ENCODE measurements at regions not wholly inside any gene's neighbourhood (a gene's known extent, or its start where the extent isn't known, plus 50 kb on each side); places are given as distances from the start of the nearest gene placed in this dataset.

DNA sequence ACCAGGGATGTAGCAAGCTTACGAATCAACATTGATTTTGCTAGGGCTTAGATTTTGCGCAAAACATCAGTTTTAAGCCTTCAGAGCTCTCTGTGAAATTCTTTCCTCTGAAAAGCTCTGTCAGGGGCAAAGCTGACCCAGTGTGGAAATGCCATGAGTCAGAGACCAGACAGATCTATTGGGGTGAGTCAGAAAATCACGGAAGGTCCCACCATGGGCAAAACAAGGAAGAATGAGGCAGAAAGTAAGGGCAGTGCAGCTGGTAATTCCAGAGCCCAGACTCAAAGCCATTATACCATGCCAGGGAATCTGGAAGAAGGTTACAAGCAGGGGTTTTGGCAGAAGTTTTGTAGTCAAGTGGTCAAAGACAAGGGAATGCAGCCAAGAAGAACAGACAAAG is 256.6 kb upstream of the CTAGE1 start:
- Mint-ChIP-seq H3K36me3 (no peaks in the 10 kb centered on the region), H3K9me3 (no peaks in the 10 kb centered on the region), H3K27ac (no peak overlapping the region), H3K4me3 (no peak overlapping the region), H3K4me1 (ENCODE audit: low read depth in 2 of 2) (no peaks in the 10 kb centered on the region), H3K27me3 (peaks cover 24 to 58% of the 10 kb centered on the region in 2 donors)
- ATAC-seq = no peak
- DNase-seq (ENCODE audit: low spot score) = no peak

DNA sequence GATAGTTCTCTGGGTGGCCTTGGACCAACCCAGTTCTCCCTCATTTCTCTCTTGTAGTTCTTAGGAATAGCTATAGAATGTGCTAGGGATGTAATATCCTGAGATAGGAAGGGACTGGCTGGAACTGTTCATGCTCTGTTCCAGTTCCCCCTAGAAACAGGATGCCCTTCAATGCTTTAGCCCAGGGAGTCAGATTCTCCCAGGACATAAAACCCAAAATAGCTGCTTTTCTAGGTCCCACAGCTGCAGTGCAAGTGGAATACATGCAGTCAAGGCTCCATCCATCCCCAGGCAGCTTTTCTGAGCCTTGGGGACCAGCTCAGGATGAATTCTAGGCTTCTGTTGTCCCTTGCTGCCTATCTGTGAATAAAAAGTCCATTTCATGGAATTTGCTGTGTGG is 257.3 kb upstream of the CTAGE1 start:
- DNase-seq (ENCODE audit: low spot score) = no peak
- H3K4me3 Mint-ChIP-seq = no peak overlapping the region
- H3K4me1 Mint-ChIP-seq (ENCODE audit: low read depth in 2 of 2) = no peaks in the 10 kb centered on the region
- no peak for ATAC-seq
- H3K27ac Mint-ChIP-seq = no peak overlapping the region
- H3K36me3 Mint-ChIP-seq = no peaks in the 10 kb centered on the region
- H3K27me3 Mint-ChIP-seq = peaks cover 25 to 61% of the 10 kb centered on the region in 2 donors
- no peaks in the 10 kb centered on the region for H3K9me3 Mint-ChIP-seq

DNA sequence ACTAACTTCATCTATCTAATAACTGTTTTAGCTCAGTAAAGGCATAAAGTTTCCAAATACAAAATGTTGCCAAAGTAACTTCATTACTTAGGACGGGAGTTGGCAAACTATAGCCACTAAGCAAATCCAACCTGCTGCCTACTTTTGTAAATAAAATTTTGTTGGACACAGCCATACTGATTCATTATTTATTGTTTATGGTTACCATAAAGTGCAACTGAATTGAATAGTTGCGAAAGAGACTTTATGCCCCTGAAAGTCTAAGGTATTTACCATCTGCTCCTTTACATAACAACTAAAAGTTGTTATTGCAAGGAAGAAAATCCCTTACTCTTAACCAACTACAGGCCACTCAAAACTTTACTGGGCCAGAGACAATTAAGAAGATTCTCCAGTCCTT is 256.7 kb upstream of the RBBP8 start:
- no peak overlapping the region for H3K4me3 Mint-ChIP-seq
- H3K4me1 Mint-ChIP-seq (ENCODE audit: low read depth in 2 of 2) = no peaks in the 10 kb centered on the region
- DNase-seq (ENCODE audit: low spot score) = no peak

DNA sequence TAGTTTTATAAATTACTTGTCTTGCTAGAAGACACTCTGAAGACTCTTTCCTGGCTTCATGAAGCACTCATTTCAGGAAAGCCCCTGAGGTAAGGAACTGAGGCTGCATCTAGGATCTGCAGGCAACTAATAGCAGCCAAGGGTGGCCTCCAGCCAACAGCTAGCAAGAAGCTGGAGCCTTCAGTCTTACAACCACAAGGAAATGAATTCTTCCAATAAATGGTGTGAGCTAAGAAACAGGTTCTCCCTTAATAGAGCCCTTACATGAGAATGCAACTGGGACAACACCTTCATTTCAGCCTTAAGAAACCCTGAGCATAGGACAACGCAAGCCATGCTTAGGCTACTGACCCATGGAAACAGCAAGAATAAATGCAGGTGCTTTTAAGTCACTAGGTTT is 254.6 kb upstream of the RBBP8 start:
- H3K27me3 Mint-ChIP-seq = peaks cover 30 to 71% of the 10 kb centered on the region in 2 donors
- ATAC-seq = no peak
- H3K36me3 Mint-ChIP-seq = no peaks in the 10 kb centered on the region
- no peaks in the 10 kb centered on the region for H3K4me1 Mint-ChIP-seq (ENCODE audit: low read depth in 2 of 2)
- no peaks in the 10 kb centered on the region for H3K9me3 Mint-ChIP-seq
- no peak overlapping the region for H3K27ac Mint-ChIP-seq
- no peak overlapping the region for H3K4me3 Mint-ChIP-seq
- no peak for DNase-seq (ENCODE audit: low spot score)

More for the DNA sequence above, 256.7 kb upstream of the RBBP8 start:
- H3K36me3 Mint-ChIP-seq = no peaks in the 10 kb centered on the region
- H3K9me3 Mint-ChIP-seq = no peaks in the 10 kb centered on the region
- no peak for ATAC-seq
- H3K27ac Mint-ChIP-seq = no peak overlapping the region
- peaks cover 27 to 69% of the 10 kb centered on the region in 2 donors for H3K27me3 Mint-ChIP-seq

DNA sequence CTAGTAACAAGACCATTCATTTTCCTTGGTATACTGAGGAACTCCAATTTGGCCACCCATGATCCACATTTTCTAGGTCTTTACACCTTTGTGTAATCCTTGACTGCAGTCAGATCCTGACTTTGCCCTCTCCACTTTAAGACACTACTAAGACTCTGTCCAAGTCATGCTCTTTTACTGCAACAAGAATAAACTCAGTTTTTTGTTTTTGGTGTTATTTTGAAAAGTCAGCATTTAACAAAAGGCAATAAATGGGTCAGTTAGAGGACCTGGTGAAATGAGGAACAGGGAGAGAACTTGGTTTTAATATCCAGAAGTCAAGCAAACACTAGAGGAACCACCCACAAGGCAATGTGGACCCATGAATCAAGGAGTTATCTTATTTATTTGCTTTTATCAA is 252.2 kb upstream of the RBBP8 start:
- no peaks in the 10 kb centered on the region for H3K4me1 Mint-ChIP-seq (ENCODE audit: low read depth in 2 of 2)
- no peak overlapping the region for H3K4me3 Mint-ChIP-seq
- no peaks in the 10 kb centered on the region for H3K9me3 Mint-ChIP-seq
- no peak for ATAC-seq
- H3K27ac Mint-ChIP-seq = no peak overlapping the region
- no peak for DNase-seq (ENCODE audit: low spot score)
- no peaks in the 10 kb centered on the region for H3K36me3 Mint-ChIP-seq
- H3K27me3 Mint-ChIP-seq = peaks cover 24 to 62% of the 10 kb centered on the region in 2 donors

DNA sequence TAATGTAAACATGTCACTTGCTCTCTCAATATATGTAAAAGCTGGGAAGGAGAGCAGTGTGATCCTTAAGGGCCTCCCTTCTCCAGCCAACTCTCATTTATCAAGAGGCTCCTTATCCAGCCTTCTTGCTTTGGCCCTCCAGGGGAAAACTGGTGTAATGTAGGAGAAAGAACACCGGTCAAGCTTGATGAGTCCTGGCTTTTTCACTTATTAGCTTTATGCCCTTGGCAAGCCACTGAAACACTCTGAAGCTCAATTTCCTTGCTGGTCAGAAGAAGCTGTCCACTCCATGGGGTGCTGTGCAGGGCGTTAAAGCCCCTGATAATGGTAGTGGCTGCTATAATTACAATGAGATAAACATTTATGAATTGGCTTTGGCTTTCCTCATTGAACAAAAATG is 251.2 kb upstream of the RBBP8 start:
- ATAC-seq = no peak
- DNase-seq (ENCODE audit: low spot score) = no peak
- H3K27ac Mint-ChIP-seq = no peak overlapping the region
- no peaks in the 10 kb centered on the region for H3K36me3 Mint-ChIP-seq
- H3K27me3 Mint-ChIP-seq = peaks cover 22 to 55% of the 10 kb centered on the region in 2 donors
- H3K9me3 Mint-ChIP-seq = no peaks in the 10 kb centered on the region
- H3K4me1 Mint-ChIP-seq (ENCODE audit: low read depth in 2 of 2) = no peaks in the 10 kb centered on the region
- no peak overlapping the region for H3K4me3 Mint-ChIP-seq

DNA sequence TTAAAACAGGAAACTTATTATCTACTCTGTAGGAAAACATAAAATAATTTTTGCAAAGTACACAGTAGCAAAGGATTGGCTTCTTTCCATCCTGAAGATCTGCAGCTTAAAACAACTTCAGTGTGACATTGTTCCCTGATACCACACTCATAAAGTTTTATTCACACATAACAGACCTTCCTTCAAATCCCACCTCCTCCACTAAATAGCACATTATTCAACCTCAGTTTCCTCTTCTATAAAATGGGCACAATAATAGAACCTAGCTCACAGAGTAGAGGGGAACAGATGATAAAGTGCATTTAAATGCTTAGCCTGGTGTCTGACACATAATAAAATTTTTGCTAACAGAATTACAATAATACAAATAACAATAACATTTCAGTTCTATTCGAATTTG is 250.4 kb upstream of the RBBP8 start:
- Mint-ChIP-seq H3K36me3 (no peaks in the 10 kb centered on the region), H3K27ac (no peak overlapping the region), H3K27me3 (peaks cover 17 to 47% of the 10 kb centered on the region in 2 donors), H3K4me3 (no peak overlapping the region), H3K4me1 (ENCODE audit: low read depth in 2 of 2) (no peaks in the 10 kb centered on the region), H3K9me3 (no peaks in the 10 kb centered on the region)
- DNase-seq (ENCODE audit: low spot score) (no peak), ATAC-seq (no peak)

DNA sequence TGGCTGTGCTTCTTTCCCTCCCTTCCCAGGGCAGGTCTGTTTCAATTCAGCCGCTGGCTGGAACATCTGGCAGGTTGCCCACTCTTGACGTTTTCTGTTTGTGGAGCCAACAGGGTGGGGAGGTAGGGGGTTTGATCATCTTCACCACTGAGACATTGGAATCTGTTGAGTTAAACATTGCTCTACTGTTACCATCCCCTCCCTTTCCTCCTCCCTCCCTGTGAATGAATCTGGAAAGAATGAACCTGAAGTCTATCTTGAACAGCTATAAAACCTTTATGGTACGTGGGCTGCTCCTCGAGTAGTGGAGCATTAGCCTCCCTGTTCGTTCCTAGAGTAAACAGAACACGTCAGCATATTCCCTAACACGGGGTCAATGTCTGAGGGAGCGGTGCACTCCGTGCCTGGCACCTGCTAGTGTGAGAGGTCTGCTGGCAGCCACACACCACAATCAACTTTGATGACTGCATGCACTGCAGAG is 249.9 kb upstream of the RBBP8 start:
- no peak overlapping the region for H3K4me3 Mint-ChIP-seq
- H3K4me1 Mint-ChIP-seq (ENCODE audit: low read depth in 2 of 2) = no peaks in the 10 kb centered on the region
- ATAC-seq = no peak

DNA sequence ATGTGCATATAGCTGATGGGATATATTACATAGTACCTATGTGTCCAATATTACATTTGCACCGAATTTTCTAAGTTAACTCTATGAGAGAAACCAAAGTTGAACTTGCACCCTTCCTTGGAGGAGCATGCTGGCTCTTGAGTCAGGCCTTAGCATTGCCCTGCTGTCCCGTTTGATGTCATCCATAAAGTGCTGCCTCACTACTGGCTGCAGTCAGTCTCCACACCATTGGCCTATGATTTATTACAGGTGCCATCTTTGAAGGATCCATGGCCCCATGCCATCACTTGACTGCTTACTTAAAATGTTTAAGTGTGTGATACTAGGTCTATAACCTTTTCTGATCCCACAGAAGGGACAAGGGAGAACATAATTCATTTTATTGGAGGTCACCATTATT is 249.3 kb upstream of the RBBP8 start:
- Mint-ChIP-seq H3K9me3 (no peaks in the 10 kb centered on the region), H3K27ac (no peak overlapping the region), H3K4me1 (ENCODE audit: low read depth in 2 of 2) (no peaks in the 10 kb centered on the region), H3K36me3 (no peaks in the 10 kb centered on the region), H3K27me3 (peaks cover 17 to 41% of the 10 kb centered on the region in 2 donors), H3K4me3 (no peak overlapping the region)
- ATAC-seq (no peak), DNase-seq (ENCODE audit: low spot score) (no peak)

More for the DNA sequence above, 249.9 kb upstream of the RBBP8 start:
- DNase-seq (ENCODE audit: low spot score) = no peak
- Mint-ChIP-seq H3K9me3 (no peaks in the 10 kb centered on the region), H3K36me3 (no peaks in the 10 kb centered on the region), H3K27ac (no peak overlapping the region), H3K27me3 (peaks cover 17 to 47% of the 10 kb centered on the region in 2 donors)

DNA sequence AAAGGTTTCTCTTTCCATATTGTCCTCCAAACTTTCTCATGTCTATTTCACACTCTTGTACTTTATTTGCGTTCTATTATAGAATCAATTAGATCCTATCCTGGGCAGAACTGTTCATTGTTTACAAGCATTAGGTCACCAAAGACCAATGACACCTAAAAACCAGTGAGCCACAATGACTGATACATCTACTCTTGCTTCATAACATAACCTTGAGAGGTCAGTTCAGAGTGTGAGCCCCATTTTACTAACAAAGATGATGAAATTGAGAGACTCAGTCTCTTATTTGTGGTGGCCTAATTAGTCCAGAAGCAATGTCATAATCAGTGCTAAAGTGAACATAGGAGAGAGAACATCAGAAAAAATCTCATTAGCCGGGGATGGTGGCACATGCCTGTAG is 248.9 kb upstream of the RBBP8 start:
- DNase-seq (ENCODE audit: low spot score) (no peak), ATAC-seq (no peak)
- Mint-ChIP-seq H3K4me1 (ENCODE audit: low read depth in 2 of 2) (no peaks in the 10 kb centered on the region), H3K9me3 (no peaks in the 10 kb centered on the region), H3K4me3 (no peak overlapping the region), H3K36me3 (no peaks in the 10 kb centered on the region), H3K27ac (no peak overlapping the region), H3K27me3 (peaks cover 13 to 37% of the 10 kb centered on the region in 2 donors)

DNA sequence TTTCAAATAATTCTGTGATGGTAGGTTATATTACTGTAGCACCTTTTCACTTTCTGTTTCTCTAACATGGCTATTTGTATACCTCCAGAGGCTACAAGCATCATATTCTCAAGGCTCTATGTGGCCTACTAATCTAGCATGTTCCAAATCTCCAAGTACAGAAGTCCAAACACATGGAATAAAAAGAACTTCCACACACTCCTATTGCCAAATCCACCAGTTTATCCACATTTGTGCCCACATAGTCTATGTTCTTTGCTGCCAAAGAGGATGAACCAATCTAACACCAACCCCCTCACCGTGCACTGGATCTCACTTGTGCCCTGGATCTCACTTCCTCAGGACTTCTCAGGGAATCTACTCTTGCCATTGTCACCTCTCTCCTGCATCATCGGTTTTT is 247.3 kb upstream of the RBBP8 start:
- Mint-ChIP-seq H3K4me1 (ENCODE audit: low read depth in 2 of 2) (no peaks in the 10 kb centered on the region), H3K4me3 (no peak overlapping the region), H3K27ac (no peak overlapping the region), H3K27me3 (peaks cover 12 to 31% of the 10 kb centered on the region in 2 donors), H3K9me3 (no peaks in the 10 kb centered on the region), H3K36me3 (no peaks in the 10 kb centered on the region)
- ATAC-seq = no peak
- no peak for DNase-seq (ENCODE audit: low spot score)

DNA sequence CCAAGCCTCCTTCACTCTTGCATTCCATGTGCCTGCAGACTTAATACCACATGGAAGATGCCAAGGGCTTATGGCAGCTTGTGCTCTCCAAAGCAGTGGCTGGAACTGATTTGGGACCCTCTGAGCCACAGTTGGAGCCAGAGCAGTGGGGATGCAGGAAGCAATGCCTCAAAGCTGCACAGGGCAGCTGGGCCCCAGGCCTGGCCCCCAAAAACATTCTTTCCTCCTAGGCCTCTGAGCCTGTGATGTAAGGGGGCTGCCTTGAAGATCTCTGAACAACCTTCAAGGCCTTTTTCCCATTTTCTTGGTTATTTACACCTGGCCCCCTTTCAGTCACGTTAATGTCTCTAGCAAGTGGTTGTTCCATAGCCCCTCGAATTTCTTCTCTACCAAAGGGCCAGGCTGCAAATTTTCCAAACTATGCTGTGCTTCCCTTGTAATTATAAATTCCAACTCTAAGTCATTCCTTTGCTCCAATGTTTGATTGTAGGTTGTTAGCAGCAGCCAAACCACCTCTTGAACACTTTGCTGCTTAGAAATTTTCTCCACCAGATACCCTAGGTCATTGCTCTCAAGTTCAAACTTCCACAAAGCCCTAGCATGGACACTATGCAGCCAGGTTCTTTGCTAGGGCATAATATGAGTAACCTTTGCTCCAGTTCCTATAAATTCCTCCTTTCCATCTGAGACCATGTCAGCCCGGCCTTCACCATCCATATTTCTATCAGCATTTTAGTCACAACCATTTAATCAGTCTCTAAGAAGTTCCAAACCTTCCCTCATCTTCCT is 245.0 kb upstream of the RBBP8 start:
- Mint-ChIP-seq H3K27me3 (peaks cover 4 to 18% of the 10 kb centered on the region in 2 donors), H3K36me3 (no peaks in the 10 kb centered on the region), H3K4me3 (no peak overlapping the region), H3K9me3 (no peaks in the 10 kb centered on the region), H3K4me1 (ENCODE audit: low read depth in 2 of 2) (no peaks in the 10 kb centered on the region), H3K27ac (no peak overlapping the region)
- ATAC-seq (no peak), DNase-seq (ENCODE audit: low spot score) (no peak)

DNA sequence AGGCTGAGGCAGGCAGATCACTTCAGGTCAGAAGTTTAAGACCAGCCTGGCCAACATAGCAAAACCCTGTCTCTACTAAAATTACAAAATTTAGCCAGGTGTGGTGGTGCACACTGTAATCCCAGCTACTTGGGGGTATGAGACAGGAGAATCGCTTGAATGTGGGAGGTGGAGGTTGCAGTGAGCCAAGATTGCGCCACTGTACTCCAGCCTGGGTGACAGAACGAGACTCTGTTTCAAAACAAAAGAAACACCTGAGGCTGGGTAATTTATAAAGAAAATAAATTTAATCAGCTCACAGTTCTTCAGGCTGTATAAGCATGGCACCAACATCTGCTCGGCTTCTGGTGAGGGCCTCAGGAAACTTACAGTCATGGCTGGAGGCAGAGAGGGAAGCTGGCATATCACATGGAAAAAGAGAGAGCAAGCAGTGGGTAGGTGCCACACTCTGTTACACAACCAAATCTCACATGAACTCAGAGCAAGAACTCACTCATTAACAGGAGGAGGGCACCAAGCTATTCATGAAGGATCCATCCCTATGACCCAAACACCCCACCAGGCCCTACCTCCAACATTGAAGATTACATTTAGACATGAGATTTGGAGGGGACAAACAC is 244.1 kb upstream of the RBBP8 start:
- ATAC-seq = no peak
- peaks cover 4 to 11% of the 10 kb centered on the region in 2 donors for H3K27me3 Mint-ChIP-seq

DNA sequence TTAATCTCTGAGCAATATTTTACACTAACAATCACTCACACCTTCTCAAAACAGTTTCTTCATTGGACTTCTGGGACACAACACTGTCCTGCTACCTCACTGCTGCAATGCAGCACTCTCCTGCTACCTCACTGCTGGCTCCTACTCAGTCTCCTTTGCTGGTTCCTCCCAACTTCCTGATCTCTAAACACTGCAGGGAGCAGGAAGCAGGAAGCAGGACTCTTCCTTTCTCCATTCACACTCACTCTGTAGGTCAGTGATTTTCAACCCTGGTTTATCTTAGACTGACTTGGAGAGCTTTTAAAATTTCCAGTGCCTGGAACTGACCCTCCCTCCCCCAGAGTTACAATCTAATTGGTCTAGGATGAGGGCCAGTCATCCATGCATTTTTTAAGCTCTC is 243.4 kb upstream of the RBBP8 start:
- H3K27me3 Mint-ChIP-seq = peaks cover 4 to 11% of the 10 kb centered on the region in 2 donors

More for the DNA sequence above, 244.1 kb upstream of the RBBP8 start:
- no peaks in the 10 kb centered on the region for H3K4me1 Mint-ChIP-seq (ENCODE audit: low read depth in 2 of 2)
- H3K9me3 Mint-ChIP-seq = no peaks in the 10 kb centered on the region
- no peaks in the 10 kb centered on the region for H3K36me3 Mint-ChIP-seq
- no peak overlapping the region for H3K27ac Mint-ChIP-seq
- no peak overlapping the region for H3K4me3 Mint-ChIP-seq
- DNase-seq (ENCODE audit: low spot score) = no peak

More for the DNA sequence above, 243.4 kb upstream of the RBBP8 start:
- DNase-seq (ENCODE audit: low spot score) = no peak
- no peak for ATAC-seq
- no peak overlapping the region for H3K27ac Mint-ChIP-seq
- H3K4me1 Mint-ChIP-seq (ENCODE audit: low read depth in 2 of 2) = no peaks in the 10 kb centered on the region
- no peaks in the 10 kb centered on the region for H3K36me3 Mint-ChIP-seq
- H3K9me3 Mint-ChIP-seq = no peaks in the 10 kb centered on the region
- H3K4me3 Mint-ChIP-seq = no peak overlapping the region
